Stomach (tissue), 8 donors: ENCODE measurements at regions not wholly inside any gene's neighbourhood (a gene's known extent, or its start where the extent isn't known, plus 50 kb on each side); places are given as distances from the start of the nearest gene placed in this dataset.

Experiments
- DNase-seq, 2 donors: peaks; one replicate each; pipeline versions ENCODE4 v3.0.0 to v3.0.0-alpha.2; 2013 to 2019
- H3K27ac ChIP-seq, 5 donors: fragments of 200-600 bp in 4 of 5; sonication (generic) in 4 of 5; one replicate each; pipeline ENCODE4 v1.5.1; 2013 to 2019; ENCODE audit warnings: mild to moderate bottlenecking in 1 of 5, moderate library complexity in 1 of 5
- H3K27me3 ChIP-seq, 3 donors: fragments of 200-600 bp; sonication (generic); one replicate each; pipeline ENCODE4 v1.5.1; 2017 to 2019; ENCODE audit warnings: mixed run types in 1 of 3
- H3K36me3 ChIP-seq, 4 donors: fragments of 200-600 bp; sonication (generic); 1 replicate in 3 of 4; 2 replicates in 1 of 4; pipeline ENCODE4 v1.5.1; 2016 to 2019
- H3K4me1 ChIP-seq, 4 donors: fragments of 200-600 bp; sonication (generic); one replicate each; pipeline ENCODE4 v1.5.1; 2016 to 2019
- H3K4me3 ChIP-seq, 4 donors: fragments of 200-600 bp; sonication (generic) in 3 of 4; one replicate each; pipeline ENCODE4 v1.5.1; 2016 to 2019; ENCODE audit warnings: mild to moderate bottlenecking in 1 of 4
- H3K9me3 ChIP-seq, 4 donors: fragments of 200-600 bp; sonication (generic); one replicate each; pipeline ENCODE4 v1.5.1; 2016 to 2019
- CTCF ChIP-seq, 7 experiments: fragments of 450-650 bp in 4 of 7; fragments of 200-600 bp in 3 of 7; sonication (generic) in 3 of 7; IDR thresholded peaks; one replicate each; pipeline ENCODE4 v1.5.1; 2016 to 2019; ENCODE audit warnings: antibody characterized with exemption in 7 of 7, control low read depth in 2 of 7, mild to moderate bottlenecking in 1 of 7
- EP300 ChIP-seq: sonication (generic); formaldehyde crosslinking; IDR thresholded peaks from one replicate; pipeline ENCODE4 v1.6.1; 2017; ENCODE audit warnings: antibody characterized with exemption
- POLR2A ChIP-seq, 4 donors: fragments of 450-650 bp; IDR thresholded peaks; one replicate each; pipeline ENCODE4 v1.6.1; 2016; ENCODE audit warnings: antibody characterized with exemption in 4 of 4, control low read depth in 2 of 4, mild to moderate bottlenecking in 1 of 4, moderate library complexity in 1 of 4
- POLR2AphosphoS5 ChIP-seq, 3 donors: sonication (generic); formaldehyde crosslinking; IDR thresholded peaks; one replicate each; pipeline ENCODE4 v1.6.1; 2016; ENCODE audit warnings: antibody characterized with exemption in 3 of 3
- WGBS, 5 donors: extraction: QIAGEN DNeasy Blood & Tissue Kit in 3 of 5; methylation state at CpG; one replicate each; pipeline versions ENCODE4 v1.1.5 to v1.1.7; 2013 to 2018; 5-methylcytosine and 5-hydroxymethylcytosine counted together
- intact Hi-C: fragments of 100-400 bp; cut with DNase I; formaldehyde crosslinking; loops from one replicate; pipeline ENCODE4 v1.15.1; 2023; ENCODE audit warnings: low total_unique reads
- donor health status: healthy with polysubstance abuse.
- donor health status: Bipolar disorder and iron deficiency.
- donor health status: healthy.

GRCh38 chr20:63065911-63066310, 59.1 kb upstream of the BHLHE23 start:
- H3K27ac ChIP-seq, result no peak overlapping the region
- H3K9me3 ChIP-seq, result no peaks in the 10 kb centered on the region
- 65 to 83% (median 80%) methylated on average over 9 to 16 of the region's 16 CpGs for WGBS, 5 donors
- DNase-seq, result no peak
- H3K27me3 ChIP-seq, result peaks cover 5 to 92% (median 50%) of the 10 kb centered on the region in 3 donors
- H3K4me3 ChIP-seq, result no peak overlapping the region
- peaks cover 0 to 6% (median 0%) of the 10 kb centered on the region in 4 donors for H3K4me1 ChIP-seq
- no peak for TF ChIP-seq CTCF (IDR thresholded peaks at IDR 0.05)
- TF ChIP-seq EP300, result no peak
- no peak for TF ChIP-seq POLR2A (IDR thresholded peaks at IDR 0.05)
- no peak for TF ChIP-seq POLR2AphosphoS5 (IDR thresholded peaks at IDR 0.05)
- intact Hi-C loops, result no loop called here
- no peaks in the 10 kb centered on the region for H3K36me3 ChIP-seq

GRCh38 chr20:63064745-63065711, 58.3 kb upstream of the BHLHE23 start:
- H3K27me3 ChIP-seq, result peaks cover 0 to 92% (median 54%) of the 10 kb centered on the region in 3 donors
- intact Hi-C loops, result loop anchor here (5.0 kb wide), 1 partner anchor 112 kb away; no protein-coding TSS in a partner anchor
- H3K27ac ChIP-seq, result no peak overlapping the region
- 63 to 73% (median 69%) methylated on average over 23 to 42 of the region's 42 CpGs for WGBS, 5 donors
- no peaks in the 10 kb centered on the region for H3K9me3 ChIP-seq
- H3K36me3 ChIP-seq, result no peaks in the 10 kb centered on the region
- no peak overlapping the region for H3K4me3 ChIP-seq
- peaks cover 0 to 5% (median 0%) of the 10 kb centered on the region in 4 donors for H3K4me1 ChIP-seq
- no peak for DNase-seq
- no peak for TF ChIP-seq EP300
- no peak for TF ChIP-seq POLR2A (IDR thresholded peaks at IDR 0.05)
- no peak for TF ChIP-seq POLR2AphosphoS5 (IDR thresholded peaks at IDR 0.05)
- no peak for TF ChIP-seq CTCF (IDR thresholded peaks at IDR 0.05)

GRCh38 chr20:63064310-63064709, 57.5 kb upstream of the BHLHE23 start:
- intact Hi-C loops, result loop anchor here (5.0 kb wide), 1 partner anchor 113 kb away; no protein-coding TSS in a partner anchor
- no peak for DNase-seq
- 72 to 82% (median 81%) methylated on average over 15 to 18 of the region's 18 CpGs for WGBS, 5 donors

More at GRCh38 chr20:63064310-63064709, 57.5 kb upstream of the BHLHE23 start:
- peaks cover 0 to 92% (median 56%) of the 10 kb centered on the region in 3 donors for H3K27me3 ChIP-seq
- H3K27ac ChIP-seq, result no peak overlapping the region
- no peaks in the 10 kb centered on the region for H3K36me3 ChIP-seq
- TF ChIP-seq POLR2AphosphoS5 (IDR thresholded peaks at IDR 0.05) (no peak), POLR2A (IDR thresholded peaks at IDR 0.05) (no peak), CTCF (IDR thresholded peaks at IDR 0.05) (no peak), EP300 (no peak)
- H3K4me1 ChIP-seq, result no peaks in the 10 kb centered on the region
- no peaks in the 10 kb centered on the region for H3K9me3 ChIP-seq
- H3K4me3 ChIP-seq, result no peak overlapping the region
